DND-41 (cell line): ENCODE measurements at regions not wholly inside any gene's neighbourhood (a gene's known extent, or its start where the extent isn't known, plus 50 kb on each side); places are given as distances from the start of the nearest gene placed in this dataset.

Experiments
- CTCF ChIP-seq: IDR thresholded peaks from 2 replicates; pipeline ENCODE4 v1.5.1; 2012; ENCODE audit warnings: borderline replicate concordance, low read length, moderate library complexity, mild to moderate bottlenecking; ENCODE audit not compliant: poor library complexity, severe bottlenecking; ENCODE audit errors: extremely low read depth
- EZH2 ChIP-seq: IDR thresholded peaks from 3 replicates; pipeline ENCODE4 v1.6.1; 2012; ENCODE audit warnings: borderline replicate concordance, low read depth, mild to moderate bottlenecking, moderate library complexity, low read length, inconsistent platforms; ENCODE audit not compliant: severe bottlenecking

DNA sequence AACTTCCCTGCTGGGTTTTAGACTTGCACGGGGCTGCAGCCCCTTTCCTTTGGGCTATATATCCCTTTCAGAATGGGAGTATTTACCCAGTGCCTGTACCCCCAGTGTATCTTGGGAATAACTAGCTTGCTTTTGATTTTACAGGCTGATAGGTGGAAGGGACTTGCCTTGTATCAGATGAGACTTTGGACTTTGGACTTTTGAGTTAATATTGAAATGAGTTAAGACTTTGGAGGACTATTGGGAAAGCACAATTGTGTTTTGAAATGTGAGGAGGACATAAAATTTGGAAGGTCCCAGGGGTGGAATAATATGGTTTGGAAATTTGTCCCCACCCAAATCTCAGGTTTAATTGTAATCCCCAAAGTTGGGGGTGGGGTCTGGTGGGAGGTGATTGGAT is 393.8 kb upstream of the KIF2B start:
- TF ChIP-seq CTCF, result no peak
- TF ChIP-seq EZH2, result no peak
